Activated naive CD4-positive, alpha-beta T cell treated with anti-CD3 and anti-CD28 coated beads, Interleukin-2, amount 50 U/mL, for 24 hours (primary cell): ENCODE measurements at regions not wholly inside any gene's neighbourhood (a gene's known extent, or its start where the extent isn't known, plus 50 kb on each side); places are given as distances from the start of the nearest gene placed in this dataset.
A peak's percentile ranks its signal among the peaks of the same experiment; 100 is the strongest.

Experiments
- H3K27ac Mint-ChIP-seq: one replicate; pipeline ENCODE4 v1.8.0; 2021; ENCODE audit warnings: mild to moderate bottlenecking, mixed read lengths
- H3K27me3 Mint-ChIP-seq: one replicate; pipeline ENCODE4 v1.8.0; 2021; ENCODE audit warnings: mixed read lengths
- H3K36me3 Mint-ChIP-seq: one replicate; pipeline ENCODE4 v1.8.0; 2021; ENCODE audit warnings: mixed read lengths
- H3K4me1 Mint-ChIP-seq: one replicate; pipeline ENCODE4 v1.8.0; 2021; ENCODE audit warnings: mixed read lengths
- H3K4me3 Mint-ChIP-seq: one replicate; pipeline ENCODE4 v1.8.0; 2021; ENCODE audit warnings: mild to moderate bottlenecking, mixed read lengths
- H3K9me3 Mint-ChIP-seq: one replicate; pipeline ENCODE4 v1.8.0; 2021; ENCODE audit warnings: mixed read lengths

- Mint-ChIP-seq H3K4me3 (no peak overlapping the region), H3K9me3 (no peaks in the 10 kb centered on the region), H3K36me3 (peaks cover 4% of the 10 kb centered on the region), H3K4me1 (peaks cover 32% of the 10 kb centered on the region), H3K27ac (no peak overlapping the region), H3K27me3 (no peaks in the 10 kb centered on the region)
These were observed 74.4 kb downstream of the KCNRG start for GRCh38 chr13:50089633-50090032.

GRCh38 chr13:50090211-50090610 lies 75.0 kb downstream of the KCNRG start:
- peaks cover 4% of the 10 kb centered on the region for H3K36me3 Mint-ChIP-seq

GRCh38 chr13:50094615-50095293 lies 79.5 kb downstream of the KCNRG start:
- H3K36me3 Mint-ChIP-seq, result peaks cover 15% of the 10 kb centered on the region
- H3K4me1 Mint-ChIP-seq, result peaks cover 32% of the 10 kb centered on the region
- H3K27me3 Mint-ChIP-seq, result no peaks in the 10 kb centered on the region
- H3K27ac Mint-ChIP-seq, result no peak overlapping the region
- H3K4me3 Mint-ChIP-seq, result no peak overlapping the region
- peaks cover 12% of the 10 kb centered on the region for H3K9me3 Mint-ChIP-seq

More at GRCh38 chr13:50090211-50090610, 75.0 kb downstream of the KCNRG start:
- H3K27ac Mint-ChIP-seq, result no peak overlapping the region
- H3K27me3 Mint-ChIP-seq, result no peaks in the 10 kb centered on the region
- no peak overlapping the region for H3K4me3 Mint-ChIP-seq
- H3K9me3 Mint-ChIP-seq, result no peaks in the 10 kb centered on the region
- H3K4me1 Mint-ChIP-seq, result peaks cover 27% of the 10 kb centered on the region

- peaks cover 58% of the 10 kb centered on the region for H3K4me1 Mint-ChIP-seq
- H3K36me3 Mint-ChIP-seq, result peaks cover 16% of the 10 kb centered on the region
- H3K9me3 Mint-ChIP-seq, result peaks cover 12% of the 10 kb centered on the region
- H3K27ac Mint-ChIP-seq, result peak overlapping the region; percentile 48
- H3K27me3 Mint-ChIP-seq, result no peaks in the 10 kb centered on the region
- no peak overlapping the region for H3K4me3 Mint-ChIP-seq
These were observed 83.4 kb downstream of the KCNRG start for GRCh38 chr13:50098693-50099092.

- Mint-ChIP-seq H3K4me1 (peaks cover 62% of the 10 kb centered on the region), H3K27me3 (no peaks in the 10 kb centered on the region), H3K36me3 (peaks cover 16% of the 10 kb centered on the region), H3K4me3 (no peak overlapping the region), H3K27ac (no peak overlapping the region), H3K9me3 (peaks cover 12% of the 10 kb centered on the region)
These were observed 84.2 kb downstream of the KCNRG start for GRCh38 chr13:50099473-50099872.

GRCh38 chr13:50101590-50101989 lies 86.3 kb downstream of the KCNRG start:
- Mint-ChIP-seq H3K27ac (peak overlapping the region; percentile 71), H3K4me1 (peaks cover 75% of the 10 kb centered on the region), H3K27me3 (no peaks in the 10 kb centered on the region), H3K4me3 (no peak overlapping the region), H3K9me3 (peaks cover 12% of the 10 kb centered on the region), H3K36me3 (peaks cover 17% of the 10 kb centered on the region)

GRCh38 chr13:50104493-50104892 lies 89.2 kb downstream of the KCNRG start:
- H3K27me3 Mint-ChIP-seq, result no peaks in the 10 kb centered on the region
- peaks cover 4% of the 10 kb centered on the region for H3K36me3 Mint-ChIP-seq
- H3K27ac Mint-ChIP-seq, result peak overlapping the region; percentile 70
- H3K9me3 Mint-ChIP-seq, result no peaks in the 10 kb centered on the region
- no peak overlapping the region for H3K4me3 Mint-ChIP-seq
- peaks cover 69% of the 10 kb centered on the region for H3K4me1 Mint-ChIP-seq

DNA sequence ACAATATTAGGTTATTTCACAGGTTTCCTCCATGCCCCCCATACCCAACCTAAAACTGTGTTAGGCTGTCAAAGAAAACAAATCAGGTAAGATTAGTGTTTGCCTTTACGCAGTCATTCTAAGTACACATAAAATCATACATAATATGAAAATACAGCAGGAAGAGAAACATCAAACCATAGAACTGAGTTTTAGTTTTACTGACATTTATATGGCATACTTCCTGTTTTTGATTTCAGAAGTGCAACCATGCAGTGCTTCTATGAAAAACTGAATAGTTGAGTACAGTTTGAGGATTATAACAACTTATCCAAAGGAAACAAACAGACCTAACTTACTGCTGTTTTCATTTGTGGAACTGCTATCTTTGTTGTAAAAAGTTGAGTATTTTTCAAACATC lies 91.3 kb downstream of the KCNRG start:
- Mint-ChIP-seq H3K4me1 (peaks cover 73% of the 10 kb centered on the region), H3K9me3 (no peaks in the 10 kb centered on the region), H3K27ac (peak overlapping the region; percentile 95), H3K27me3 (no peaks in the 10 kb centered on the region), H3K4me3 (peak overlapping the region; percentile 80), H3K36me3 (peaks cover 4% of the 10 kb centered on the region)

DNA sequence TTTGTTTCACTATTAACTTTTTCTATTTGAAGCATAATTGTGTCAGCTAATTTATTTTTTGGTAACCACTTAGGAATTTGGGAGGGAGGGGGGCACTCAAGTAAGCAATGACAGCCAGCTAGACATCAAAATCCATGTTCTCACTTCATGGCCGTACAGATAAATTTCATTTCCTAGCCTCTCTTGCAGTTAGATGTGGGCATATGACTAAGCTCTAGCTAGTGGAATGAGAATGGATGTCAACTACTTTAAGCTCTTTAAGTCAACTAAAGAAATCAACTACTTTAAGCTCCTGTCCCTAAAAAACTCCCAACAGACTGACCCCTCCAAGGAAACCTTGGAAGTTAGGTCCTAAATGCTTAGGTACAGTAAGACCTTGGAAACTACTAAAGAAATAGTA lies 92.0 kb downstream of the KCNRG start:
- Mint-ChIP-seq H3K27ac (peak overlapping the region; percentile 59), H3K4me1 (peaks cover 71% of the 10 kb centered on the region), H3K27me3 (no peaks in the 10 kb centered on the region), H3K9me3 (no peaks in the 10 kb centered on the region), H3K4me3 (peak overlapping the region; percentile 11), H3K36me3 (peaks cover 4% of the 10 kb centered on the region)

GRCh38 chr13:50114961-50115360 lies 99.7 kb downstream of the KCNRG start:
- peaks cover 3% of the 10 kb centered on the region for H3K36me3 Mint-ChIP-seq
- no peak overlapping the region for H3K27ac Mint-ChIP-seq
- peaks cover 26% of the 10 kb centered on the region for H3K4me1 Mint-ChIP-seq
- H3K4me3 Mint-ChIP-seq, result no peak overlapping the region
- no peaks in the 10 kb centered on the region for H3K9me3 Mint-ChIP-seq
- no peaks in the 10 kb centered on the region for H3K27me3 Mint-ChIP-seq

DNA sequence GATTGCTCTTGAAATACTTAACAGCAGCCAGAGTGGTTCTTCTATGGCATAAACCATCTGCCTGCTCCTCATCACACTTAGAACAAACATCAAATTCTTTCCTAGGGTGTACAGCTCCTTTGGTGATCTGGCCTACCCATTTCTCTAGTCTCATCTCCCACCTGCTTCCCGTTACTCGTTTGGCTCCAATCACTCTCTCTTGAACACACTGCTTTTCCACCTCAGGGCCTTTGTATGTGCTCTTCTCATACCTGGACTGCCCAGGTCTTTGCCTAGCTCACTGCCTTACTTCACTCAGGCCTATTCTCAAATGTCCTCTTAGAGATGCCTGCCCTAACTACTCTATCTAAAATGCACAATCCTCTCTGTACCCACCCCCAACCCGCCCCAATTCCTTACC lies 100.5 kb downstream of the KCNRG start:
- Mint-ChIP-seq H3K4me1 (peaks cover 21% of the 10 kb centered on the region), H3K36me3 (peaks cover 2% of the 10 kb centered on the region), H3K27me3 (no peaks in the 10 kb centered on the region), H3K9me3 (no peaks in the 10 kb centered on the region), H3K4me3 (no peak overlapping the region), H3K27ac (no peak overlapping the region)

- Mint-ChIP-seq H3K27ac (peak overlapping the region; percentile 79), H3K4me3 (peak overlapping the region; percentile 31)
These were observed 101.3 kb downstream of the KCNRG start for GRCh38 chr13:50116430-50116973.

DNA sequence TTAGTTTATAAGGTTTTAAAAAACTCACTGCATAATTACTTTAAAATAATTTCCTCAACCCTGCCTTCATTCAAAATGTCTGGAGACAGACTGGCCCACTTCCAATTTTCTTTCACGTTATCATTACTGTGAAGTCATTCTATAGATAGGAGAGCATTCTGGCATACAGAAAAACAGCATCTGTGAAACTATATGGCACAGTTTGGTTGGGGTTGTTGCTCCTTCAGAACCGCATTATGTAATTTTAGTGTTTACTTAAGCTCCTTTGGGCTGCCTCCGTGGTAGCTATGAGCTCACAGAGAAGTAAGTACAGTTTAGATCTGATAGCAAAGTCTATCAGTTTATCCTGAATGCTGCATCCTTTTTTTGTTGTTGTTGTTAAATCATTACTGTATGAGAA lies 104.3 kb downstream of the KCNRG start:
- Mint-ChIP-seq H3K27ac (peak overlapping the region; percentile 14), H3K36me3 (peaks cover 2% of the 10 kb centered on the region), H3K9me3 (no peaks in the 10 kb centered on the region), H3K4me3 (peak overlapping the region; percentile 1), H3K27me3 (no peaks in the 10 kb centered on the region), H3K4me1 (peaks cover 36% of the 10 kb centered on the region)

More at GRCh38 chr13:50116430-50116973, 101.3 kb downstream of the KCNRG start:
- Mint-ChIP-seq H3K36me3 (peaks cover 2% of the 10 kb centered on the region), H3K9me3 (no peaks in the 10 kb centered on the region), H3K4me1 (peaks cover 17% of the 10 kb centered on the region), H3K27me3 (no peaks in the 10 kb centered on the region)

DNA sequence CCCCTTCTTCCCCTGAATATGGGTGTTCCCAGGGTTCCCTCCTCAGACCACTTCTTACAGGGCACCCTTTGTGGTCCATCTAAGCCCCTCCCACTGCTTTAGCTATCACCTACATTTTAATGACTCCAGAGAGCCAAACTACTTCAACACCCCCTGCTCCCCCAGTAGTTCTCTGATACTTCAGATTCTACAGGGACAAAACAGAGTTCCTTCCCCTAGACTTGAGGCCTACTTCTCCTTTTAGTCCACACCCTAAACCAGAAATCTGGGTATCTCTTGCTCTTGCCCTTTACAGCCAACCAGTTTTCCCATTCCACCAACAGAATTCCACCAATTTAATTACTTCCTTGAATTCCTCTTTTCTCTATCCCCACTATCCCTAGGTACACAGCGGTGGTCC lies 107.2 kb downstream of the KCNRG start:
- Mint-ChIP-seq H3K4me3 (peak overlapping the region; percentile 88), H3K27me3 (peaks cover 3% of the 10 kb centered on the region), H3K4me1 (peaks cover 50% of the 10 kb centered on the region), H3K36me3 (peaks cover 2% of the 10 kb centered on the region), H3K27ac (peak overlapping the region; percentile 80), H3K9me3 (no peaks in the 10 kb centered on the region)

DNA sequence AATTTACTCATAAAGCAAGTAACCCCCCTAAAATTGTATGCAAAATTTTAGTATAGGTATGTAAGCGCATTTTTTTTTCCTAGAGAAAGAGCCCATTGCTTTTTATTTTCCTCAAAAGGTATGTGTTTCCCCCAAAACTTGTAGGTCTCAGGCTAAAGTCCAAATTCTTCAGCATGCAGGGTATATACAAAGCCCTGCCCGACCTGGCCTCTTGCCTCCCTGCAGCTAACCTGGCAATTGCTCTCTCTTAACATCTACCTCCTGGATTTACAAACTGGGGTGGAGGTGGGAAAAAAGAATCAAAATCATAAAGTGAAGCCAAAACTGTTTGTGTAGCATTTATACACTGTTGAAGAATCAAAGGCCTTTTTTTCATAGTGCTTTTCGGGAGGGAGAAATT lies 107.8 kb downstream of the KCNRG start:
- Mint-ChIP-seq H3K27me3 (peaks cover 3% of the 10 kb centered on the region), H3K36me3 (peaks cover 2% of the 10 kb centered on the region), H3K4me1 (peaks cover 55% of the 10 kb centered on the region), H3K9me3 (no peaks in the 10 kb centered on the region), H3K27ac (peak overlapping the region; percentile 94), H3K4me3 (peak overlapping the region; percentile 88)

DNA sequence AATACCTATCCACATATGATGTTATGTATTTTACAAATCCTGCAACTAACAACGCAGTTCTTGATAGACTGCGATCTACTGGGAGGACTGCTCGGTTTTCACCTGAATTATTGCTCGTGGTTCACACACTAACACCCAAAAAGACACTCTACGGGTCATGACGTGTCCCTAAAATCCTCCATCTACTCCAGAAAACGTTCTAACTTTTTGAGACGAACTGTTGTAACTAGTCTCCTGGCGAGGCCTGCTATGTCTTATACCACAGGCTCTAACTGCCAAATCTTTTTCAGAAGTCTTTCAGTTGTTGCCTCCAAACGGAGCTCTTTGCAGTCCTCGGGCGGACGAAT lies 108.2 kb downstream of the KCNRG start:
- Mint-ChIP-seq H3K4me3 (peak overlapping the region; percentile 88), H3K4me1 (peaks cover 56% of the 10 kb centered on the region), H3K27me3 (peaks cover 3% of the 10 kb centered on the region), H3K9me3 (no peaks in the 10 kb centered on the region), H3K27ac (peak overlapping the region; percentile 94), H3K36me3 (peaks cover 2% of the 10 kb centered on the region)
